Psoas muscle (tissue), 7 donors: ENCODE measurements at regions not wholly inside any gene's neighbourhood (a gene's known extent, or its start where the extent isn't known, plus 50 kb on each side); places are given as distances from the start of the nearest gene placed in this dataset.

Experiments
- ATAC-seq, 4 donors: fragments of 200-7000 bp; cut with Tn5 transposase; one replicate each; pipeline ENCODE4 v1.9.1; 2020; ENCODE audit warnings: moderate library complexity in 3 of 4, mild to moderate bottlenecking in 2 of 4
- DNase-seq, 2 donors: peaks; one replicate each; pipeline ENCODE4 v3.0.0-alpha.2; 2020
- H3K27ac ChIP-seq: fragments of 200-600 bp; one replicate; pipeline ENCODE4 v1.8.0; 2022
- H3K27me3 ChIP-seq, 3 donors: fragments of 200-600 bp in 1 of 3; one replicate each; pipeline versions ENCODE4 v1.6.1 to v1.8.0; 2013 to 2022; ENCODE audit warnings: low read length in 2 of 3, mild to moderate bottlenecking in 2 of 3, moderate library complexity in 1 of 3; ENCODE audit not compliant: insufficient read depth in 3 of 3
- H3K36me3 ChIP-seq, 2 donors: fragments of 200-600 bp in 1 of 2; one replicate each; pipeline versions ENCODE4 v1.6.1 to v1.8.0; 2013 to 2022; ENCODE audit warnings: low read depth in 1 of 2, mild to moderate bottlenecking in 1 of 2, moderate library complexity in 1 of 2; ENCODE audit not compliant: insufficient read depth in 1 of 2
- H3K4me1 ChIP-seq: fragments of 200-600 bp; one replicate; pipeline ENCODE4 v1.8.0; 2022
- H3K4me3 ChIP-seq: fragments of 200-600 bp; one replicate; pipeline ENCODE4 v1.8.0; 2022; ENCODE audit warnings: mild to moderate bottlenecking
- H3K9me3 ChIP-seq: fragments of 200-600 bp; one replicate; pipeline ENCODE4 v1.8.0; 2022
- CTCF ChIP-seq: fragments of 200-600 bp; IDR thresholded peaks from one replicate; pipeline ENCODE4 v1.8.0; 2022; ENCODE audit warnings: antibody characterized with exemption
- WGBS, 3 donors: extraction: QIAGEN DNeasy Blood & Tissue Kit; methylation state at CpG; one replicate each; pipeline versions ENCODE4 v1.1.6 to v1.1.7; 2013; 5-methylcytosine and 5-hydroxymethylcytosine counted together
- intact Hi-C, 2 donors: fragments of 100-400 bp; cut with DNase I; formaldehyde crosslinking; loops; one replicate each; pipeline versions ENCODE4 v1.11.0 to v1.14.2; 2022
- donor health status: healthy with polysubstance abuse.
- donor health status: DM: no; HTN: no; CAD: no; lungs with moderate emphysema.
- donor health status: Bipolar disorder and iron deficiency.
- donor health status: healthy.
- donor health status: DM: yes; HTN: yes; CAD: no.
- donor health status: DM: no; HTN: no; CAD: no.
- donor health status: DM: yes; HTN: yes; CAD: no.

GRCh38 chr14:82003426-82003825 lies 469.8 kb upstream of the SEL1L start:
- DNase-seq (no peak), ATAC-seq (no peak)
- Histone ChIP-seq H3K9me3 (no peaks in the 10 kb centered on the region), H3K27ac (no peak overlapping the region), H3K4me1 (no peaks in the 10 kb centered on the region), H3K36me3 (no peaks in the 10 kb centered on the region), H3K27me3 (no peaks in the 10 kb centered on the region), H3K4me3 (no peak overlapping the region)
- no peak for TF ChIP-seq CTCF
- WGBS, 3 donors: 40 to 50% (median 46%) methylated on average over 1 of the region's 1 CpG
- intact Hi-C loops: no loop called here

GRCh38 chr14:82009076-82009475 lies 475.4 kb upstream of the SEL1L start:
- intact Hi-C loops: no loop called here
- H3K36me3 ChIP-seq: no peaks in the 10 kb centered on the region
- no peaks in the 10 kb centered on the region for H3K9me3 ChIP-seq
- 13 to 23% (median 19%) methylated on average over 3 of the region's 3 CpGs for WGBS, 3 donors
- no peak for TF ChIP-seq CTCF
- ATAC-seq (no peak), DNase-seq (no peak)
- H3K4me1 ChIP-seq: no peaks in the 10 kb centered on the region
- no peak overlapping the region for H3K4me3 ChIP-seq
- no peaks in the 10 kb centered on the region for H3K27me3 ChIP-seq
- H3K27ac ChIP-seq: no peak overlapping the region

GRCh38 chr14:82009993-82010392 lies 476.3 kb upstream of the SEL1L start:
- Histone ChIP-seq H3K4me1 (no peaks in the 10 kb centered on the region), H3K4me3 (no peak overlapping the region), H3K27ac (no peak overlapping the region), H3K36me3 (no peaks in the 10 kb centered on the region), H3K27me3 (no peaks in the 10 kb centered on the region), H3K9me3 (no peaks in the 10 kb centered on the region)
- DNase-seq (no peak), ATAC-seq (no peak)
- intact Hi-C loops: no loop called here
- WGBS, 3 donors: 82 to 86% (median 84%) methylated on average over 2 of the region's 2 CpGs
- TF ChIP-seq CTCF: no peak

GRCh38 chr14:82011460-82011859 lies 477.8 kb upstream of the SEL1L start:
- Histone ChIP-seq H3K27ac (no peak overlapping the region), H3K27me3 (no peaks in the 10 kb centered on the region)
- no peak for TF ChIP-seq CTCF

GRCh38 chr14:82029038-82029437 lies 495.4 kb upstream of the SEL1L start:
- H3K4me3 ChIP-seq: no peak overlapping the region
- no peak for TF ChIP-seq CTCF
- intact Hi-C loops: no loop called here
- WGBS, 3 donors: 73 to 88% (median 83%) methylated on average over 1 of the region's 1 CpG
- no peaks in the 10 kb centered on the region for H3K9me3 ChIP-seq
- DNase-seq (no peak), ATAC-seq (no peak)
- H3K36me3 ChIP-seq: no peaks in the 10 kb centered on the region
- no peaks in the 10 kb centered on the region for H3K27me3 ChIP-seq
- H3K4me1 ChIP-seq: no peaks in the 10 kb centered on the region
- no peak overlapping the region for H3K27ac ChIP-seq

More at GRCh38 chr14:82011460-82011859, 477.8 kb upstream of the SEL1L start:
- 92 to 96% (median 92%) methylated on average over 3 of the region's 3 CpGs for WGBS, 3 donors
- intact Hi-C loops: no loop called here
- ATAC-seq (no peak), DNase-seq (no peak)
- Histone ChIP-seq H3K4me3 (no peak overlapping the region), H3K4me1 (no peaks in the 10 kb centered on the region), H3K36me3 (no peaks in the 10 kb centered on the region), H3K9me3 (no peaks in the 10 kb centered on the region)
